Peyer's patch (tissue), 4 donors: ENCODE measurements at regions not wholly inside any gene's neighbourhood (a gene's known extent, or its start where the extent isn't known, plus 50 kb on each side); places are given as distances from the start of the nearest gene placed in this dataset.

Experiments used
- CTCF ChIP-seq, 6 experiments: fragments of 450-650 bp in 4 of 6; fragments of 200-600 bp in 2 of 6; sonication (generic) in 1 of 6; IDR thresholded peaks; one replicate each; pipeline ENCODE4 v1.5.1; 2017 to 2019; ENCODE audit warnings: antibody characterized with exemption in 6 of 6, mild to moderate bottlenecking in 3 of 6, moderate library complexity in 1 of 6
- POLR2A ChIP-seq, 2 donors: fragments of 450-650 bp; IDR thresholded peaks; one replicate each; pipeline ENCODE4 v1.5.1; 2017; ENCODE audit warnings: antibody characterized with exemption in 2 of 2, mild to moderate bottlenecking in 2 of 2, moderate library complexity in 2 of 2

DNA sequence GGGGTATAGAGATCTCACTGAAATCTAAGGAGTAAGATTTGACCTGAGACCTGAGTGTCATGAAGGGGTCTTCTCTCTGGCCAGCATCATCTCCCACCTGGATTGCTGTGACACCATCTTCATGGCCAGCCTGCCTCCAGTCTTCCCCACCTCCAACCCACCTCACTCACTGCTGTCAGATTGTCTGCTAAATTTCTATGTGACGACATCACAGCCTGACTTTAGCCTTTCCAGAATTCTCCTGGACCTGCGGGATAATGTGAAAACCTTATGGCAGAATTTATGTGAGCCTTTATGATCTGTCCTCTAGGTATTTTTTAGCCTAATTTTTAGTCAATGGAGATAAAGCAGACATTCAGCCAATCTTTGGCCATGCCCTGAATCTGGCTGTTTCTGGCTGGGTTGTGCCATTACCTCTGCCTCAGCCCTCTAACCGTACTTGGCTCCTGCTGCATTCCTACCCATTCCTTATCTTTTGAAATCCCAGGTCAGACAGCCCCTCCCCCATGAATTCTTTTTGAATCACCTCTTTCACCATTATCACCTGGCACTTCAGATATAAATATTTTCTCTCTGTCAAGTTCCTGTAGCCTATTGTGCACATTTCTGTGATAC, 66.4 kb upstream of the MMADHC start:
- TF ChIP-seq CTCF (IDR thresholded peaks at IDR 0.05) (no peak), POLR2A (IDR thresholded peaks at IDR 0.05) (no peak)
